Gastroesophageal sphincter (tissue), 4 donors: ENCODE measurements at regions not wholly inside any gene's neighbourhood (a gene's known extent, or its start where the extent isn't known, plus 50 kb on each side); places are given as distances from the start of the nearest gene placed in this dataset.
A peak's percentile ranks its signal among the peaks of the same experiment; 100 is the strongest.

ENCODE experiments used
- ATAC-seq: fragments of 150-250 bp; one replicate; pipeline ENCODE4 v1.9.1; 2016; ENCODE audit warnings: mild to moderate bottlenecking, moderate library complexity
- H3K27ac ChIP-seq, 4 donors: fragments of 200-600 bp; sonication (generic) in 3 of 4; 1 replicate in 3 of 4; 2 replicates in 1 of 4; pipeline ENCODE4 v1.5.1; 2016 to 2019
- H3K27me3 ChIP-seq: fragments of 200-600 bp; sonication (generic); one replicate; pipeline ENCODE4 v1.5.1; 2019
- H3K36me3 ChIP-seq, 2 donors: fragments of 200-600 bp; sonication (generic); one replicate each; pipeline ENCODE4 v1.5.1; 2019; ENCODE audit warnings: control low read depth in 1 of 2
- H3K4me1 ChIP-seq, 3 donors: fragments of 200-600 bp; sonication (generic); 1 replicate in 2 of 3; 2 replicates in 1 of 3; pipeline ENCODE4 v1.5.1; 2016 to 2019; ENCODE audit warnings: control low read depth in 2 of 3
- H3K4me3 ChIP-seq, 2 donors: fragments of 200-600 bp; sonication (generic); one replicate each; pipeline ENCODE4 v1.5.1; 2019; ENCODE audit warnings: mild to moderate bottlenecking in 1 of 2, moderate library complexity in 1 of 2
- H3K9me3 ChIP-seq, 3 donors: fragments of 200-600 bp; sonication (generic); one replicate each; pipeline ENCODE4 v1.5.1; 2017 to 2019; ENCODE audit warnings: control low read depth in 2 of 3
- CTCF ChIP-seq, 4 experiments: fragments of 200-600 bp in 2 of 4; fragments of 450-650 bp in 2 of 4; sonication (generic) in 1 of 4; IDR thresholded peaks; one replicate each; pipeline ENCODE4 v1.5.1; 2017 to 2019; ENCODE audit warnings: antibody characterized with exemption in 4 of 4, mild to moderate bottlenecking in 2 of 4, moderate library complexity in 2 of 4
- EP300 ChIP-seq: sonication (generic); formaldehyde crosslinking; IDR thresholded peaks from one replicate; pipeline ENCODE4 v1.6.1; 2017; ENCODE audit warnings: antibody characterized with exemption, mild to moderate bottlenecking
- POLR2A ChIP-seq, 2 donors: fragments of 450-650 bp; IDR thresholded peaks; one replicate each; pipeline ENCODE4 v1.6.1; 2017; ENCODE audit warnings: antibody characterized with exemption in 2 of 2, mild to moderate bottlenecking in 2 of 2, moderate library complexity in 1 of 2
- POLR2AphosphoS5 ChIP-seq: sonication (generic); formaldehyde crosslinking; IDR thresholded peaks from one replicate; pipeline ENCODE4 v1.6.1; 2017; ENCODE audit warnings: antibody characterized with exemption
- WGBS, 2 donors: methylation state at CpG; one replicate each; pipeline ENCODE4 v1.1.5; 2018; ENCODE audit warnings: low coverage in 1 of 2; 5-methylcytosine and 5-hydroxymethylcytosine counted together

- ATAC-seq: peak; percentile 84
- Histone ChIP-seq H3K27ac (peak overlapping the region; percentile 91 to 99 (median 96)), H3K9me3 (no peaks in the 10 kb centered on the region), H3K27me3 (no peaks in the 10 kb centered on the region), H3K4me1 (peaks cover 6 to 71% (median 26%) of the 10 kb centered on the region in 3 donors), H3K36me3 (no peaks in the 10 kb centered on the region), H3K4me3 (peak overlapping the region; percentile 71 to 97)
- 4 to 7% methylated on average over 4 to 22 of the region's 28 CpGs for WGBS, 2 donors
- TF ChIP-seq CTCF (IDR thresholded peaks at IDR 0.05) (peak in 1 of 4 experiments; percentile 17), POLR2A (IDR thresholded peaks at IDR 0.05) (peak; percentile 91 to 96), POLR2AphosphoS5 (peak; percentile 99), EP300 (no peak)
Observed at GRCh38 chr11:8810540-8811301, 100.3 kb upstream of the AKIP1 start.

DNA sequence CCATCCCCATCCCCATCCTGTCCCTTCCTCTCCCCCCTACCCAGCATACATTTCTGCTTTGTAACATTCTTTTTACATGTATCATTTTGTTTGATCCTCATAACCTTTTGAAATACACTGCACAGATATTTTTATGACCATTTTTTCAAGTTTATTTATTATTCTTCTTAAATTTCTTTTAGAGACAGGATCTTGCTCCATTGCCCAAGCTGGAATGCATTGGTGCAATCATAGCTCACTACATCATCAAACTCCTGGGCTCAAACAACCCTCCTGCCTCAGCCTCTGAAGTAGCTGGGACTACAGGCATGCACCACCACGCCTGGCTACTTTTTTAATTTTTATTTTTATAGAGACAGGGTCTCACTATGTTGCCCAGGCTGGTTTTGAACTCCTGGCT lies 99.4 kb upstream of the AKIP1 start:
- H3K4me1 ChIP-seq: peaks cover 6 to 62% (median 21%) of the 10 kb centered on the region in 3 donors
- H3K9me3 ChIP-seq: no peaks in the 10 kb centered on the region
- H3K36me3 ChIP-seq: no peaks in the 10 kb centered on the region
- no peak for ATAC-seq
- peak overlapping the region; percentile 91 to 99 (median 96) for H3K27ac ChIP-seq
- 69 to 83% methylated on average over 1 of the region's 1 CpG for WGBS, 2 donors
- H3K27me3 ChIP-seq: no peaks in the 10 kb centered on the region
- peak overlapping the region in 1 of 2 donors; percentile 71 for H3K4me3 ChIP-seq
- TF ChIP-seq POLR2AphosphoS5 (peak; percentile 32), CTCF (IDR thresholded peaks at IDR 0.05) (no peak), POLR2A (IDR thresholded peaks at IDR 0.05) (no peak)

- H3K4me3 ChIP-seq: no peak overlapping the region
- H3K27ac ChIP-seq: peak overlapping the region; percentile 91 to 99 (median 96)
- 46% methylated on average over 3 of the region's 3 CpGs; no CpG with 5 or more reads in 1 of the 2 donors for WGBS, 2 donors
- H3K36me3 ChIP-seq: no peaks in the 10 kb centered on the region
- H3K27me3 ChIP-seq: no peaks in the 10 kb centered on the region
- no peak for ATAC-seq
- no peaks in the 10 kb centered on the region for H3K9me3 ChIP-seq
- H3K4me1 ChIP-seq: peaks cover 6 to 54% (median 16%) of the 10 kb centered on the region in 3 donors
- TF ChIP-seq POLR2AphosphoS5: peak; percentile 65
- TF ChIP-seq POLR2A (IDR thresholded peaks at IDR 0.05): no peak
Observed at GRCh38 chr11:8812438-8812837, 98.6 kb upstream of the AKIP1 start.

GRCh38 chr11:8813658-8814057 lies 97.3 kb upstream of the AKIP1 start:
- ATAC-seq: peak; percentile 66
- peak; percentile 79 to 92 (median 90) for TF ChIP-seq CTCF (IDR thresholded peaks at IDR 0.05)
- TF ChIP-seq EP300: no peak
- TF ChIP-seq POLR2AphosphoS5: peak; percentile 44
- peaks cover 6 to 42% (median 13%) of the 10 kb centered on the region in 3 donors for H3K4me1 ChIP-seq
- H3K36me3 ChIP-seq: no peaks in the 10 kb centered on the region
- no peaks in the 10 kb centered on the region for H3K27me3 ChIP-seq
- no peak overlapping the region for H3K4me3 ChIP-seq
- H3K27ac ChIP-seq: peak overlapping the region; percentile 70 to 98 (median 92)
- H3K9me3 ChIP-seq: no peaks in the 10 kb centered on the region
- 11 to 17% methylated on average over 1 of the region's 1 CpG for WGBS, 2 donors

DNA sequence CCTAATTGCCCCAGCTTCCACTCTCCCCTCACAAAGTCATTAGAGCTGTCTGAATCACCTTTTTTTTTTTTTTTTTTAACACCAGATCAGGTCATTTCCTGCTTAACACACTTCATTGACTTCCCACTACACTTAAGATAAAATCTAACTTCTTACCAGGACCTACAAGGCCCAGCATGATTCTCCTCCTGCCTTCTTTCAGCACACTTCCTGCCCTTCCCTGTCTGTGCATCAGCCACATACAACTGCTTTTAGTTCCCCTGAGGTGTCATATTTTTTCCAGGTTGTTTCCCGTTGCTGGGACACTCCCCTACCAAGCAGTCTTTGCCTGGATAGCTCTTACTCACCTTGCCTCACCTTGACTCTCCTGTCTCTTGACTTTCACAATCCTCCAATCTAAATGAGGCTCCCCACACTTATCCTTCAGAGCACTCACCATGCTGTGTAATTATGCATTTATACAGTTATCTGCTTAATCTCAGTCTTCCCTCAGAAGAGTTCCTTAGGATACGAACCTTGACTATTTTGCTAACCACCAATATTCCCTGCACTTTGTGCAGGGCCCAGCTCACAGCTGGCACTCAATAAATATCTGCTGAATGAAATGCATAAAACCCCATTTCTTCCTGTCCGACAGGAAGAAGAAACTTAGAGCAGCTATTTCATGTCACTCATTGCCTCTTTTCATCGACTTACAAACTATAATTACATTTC lies 96.6 kb upstream of the AKIP1 start:
- peaks cover 6 to 40% (median 13%) of the 10 kb centered on the region in 3 donors for H3K4me1 ChIP-seq
- H3K27me3 ChIP-seq: no peaks in the 10 kb centered on the region
- 44 to 60% methylated on average over 3 to 4 of the region's 4 CpGs for WGBS, 2 donors
- no peak for ATAC-seq
- no peak for TF ChIP-seq POLR2AphosphoS5
- TF ChIP-seq POLR2A (IDR thresholded peaks at IDR 0.05): no peak
- no peak for TF ChIP-seq CTCF (IDR thresholded peaks at IDR 0.05)
- no peak for TF ChIP-seq EP300
- no peaks in the 10 kb centered on the region for H3K36me3 ChIP-seq
- peak overlapping the region; percentile 65 to 98 (median 92) for H3K27ac ChIP-seq
- H3K9me3 ChIP-seq: no peaks in the 10 kb centered on the region
- H3K4me3 ChIP-seq: no peak overlapping the region
